DND-41 (cell line): ENCODE measurements at regions not wholly inside any gene's neighbourhood (a gene's known extent, or its start where the extent isn't known, plus 50 kb on each side); places are given as distances from the start of the nearest gene placed in this dataset.
A peak's percentile ranks its signal among the peaks of the same experiment; 100 is the strongest.

Experiments used
- ATAC-seq: fragments of 200-7000 bp; cut with Tn5 transposase; 3 replicates; pipeline ENCODE4 v1.9.1; 2021; ENCODE audit warnings: low read depth; ENCODE audit not compliant: insufficient read depth
- DNase-seq: peaks from one replicate; pipeline ENCODE4 v3.0.0-alpha.2; 2020
- H2AFZ ChIP-seq: 2 replicates; pipeline ENCODE4 v1.6.0; 2012; ENCODE audit warnings: low read depth, low read length
- H3K27ac ChIP-seq: 2 replicates; pipeline ENCODE4 v1.5.1; 2012; ENCODE audit warnings: low read length, inconsistent platforms
- H3K27me3 ChIP-seq: fragments of 200-600 bp; sonication (generic); 2 replicates; pipeline ENCODE4 v1.6.0; 2012; ENCODE audit warnings: low read length, mild to moderate bottlenecking, inconsistent platforms; ENCODE audit not compliant: insufficient read depth, poor library complexity
- H3K36me3 ChIP-seq: 2 replicates; pipeline ENCODE4 v1.5.1; 2012; ENCODE audit warnings: low read length, inconsistent platforms; ENCODE audit not compliant: insufficient read depth
- H3K4me1 ChIP-seq: 2 replicates; pipeline ENCODE4 v1.5.1; 2012; ENCODE audit warnings: mild to moderate bottlenecking, low read length; ENCODE audit not compliant: insufficient read depth
- H3K4me2 ChIP-seq: 2 replicates; pipeline ENCODE4 v1.6.0; 2012; ENCODE audit warnings: mild to moderate bottlenecking, moderate library complexity, low read length, inconsistent platforms; ENCODE audit not compliant: insufficient read depth
- H3K4me3 ChIP-seq, 2 experiments: fragments of 200-600 bp in 1 of 2; shearing (Covaris generic) in 1 of 2; 2 replicates each; pipeline ENCODE4 v1.5.1; 2012 to 2016; ENCODE audit warnings: inconsistent platforms in 2 of 2, low read length in 2 of 2, mild to moderate bottlenecking in 2 of 2, low read depth in 1 of 2, moderate library complexity in 1 of 2
- H3K79me2 ChIP-seq: 2 replicates; pipeline ENCODE4 v1.6.0; 2012; ENCODE audit warnings: low read length, inconsistent platforms; ENCODE audit not compliant: insufficient read depth
- H3K9ac ChIP-seq: 2 replicates; pipeline ENCODE4 v1.6.0; 2012; ENCODE audit warnings: low read depth, mild to moderate bottlenecking, inconsistent platforms, low read length, moderate library complexity
- H3K9me3 ChIP-seq: 2 replicates; pipeline ENCODE4 v1.5.1; 2012; ENCODE audit warnings: low read length, moderate library complexity, mild to moderate bottlenecking, inconsistent platforms; ENCODE audit not compliant: insufficient read depth, severe bottlenecking
- H4K20me1 ChIP-seq: 2 replicates; pipeline ENCODE4 v1.6.0; 2012; ENCODE audit warnings: low read length; ENCODE audit not compliant: insufficient read depth
- EZH2 ChIP-seq: IDR thresholded peaks from 3 replicates; pipeline ENCODE4 v1.6.1; 2012; ENCODE audit warnings: borderline replicate concordance, low read depth, mild to moderate bottlenecking, moderate library complexity, low read length, inconsistent platforms; ENCODE audit not compliant: severe bottlenecking
- TF ChIP-seq, protein P1 (sequence below): IDR thresholded peaks from 2 replicates; pipeline ENCODE4 v1.5.1; 2012; ENCODE audit warnings: borderline replicate concordance, low read length, moderate library complexity, mild to moderate bottlenecking; ENCODE audit not compliant: poor library complexity, severe bottlenecking; ENCODE audit errors: extremely low read depth

DNA sequence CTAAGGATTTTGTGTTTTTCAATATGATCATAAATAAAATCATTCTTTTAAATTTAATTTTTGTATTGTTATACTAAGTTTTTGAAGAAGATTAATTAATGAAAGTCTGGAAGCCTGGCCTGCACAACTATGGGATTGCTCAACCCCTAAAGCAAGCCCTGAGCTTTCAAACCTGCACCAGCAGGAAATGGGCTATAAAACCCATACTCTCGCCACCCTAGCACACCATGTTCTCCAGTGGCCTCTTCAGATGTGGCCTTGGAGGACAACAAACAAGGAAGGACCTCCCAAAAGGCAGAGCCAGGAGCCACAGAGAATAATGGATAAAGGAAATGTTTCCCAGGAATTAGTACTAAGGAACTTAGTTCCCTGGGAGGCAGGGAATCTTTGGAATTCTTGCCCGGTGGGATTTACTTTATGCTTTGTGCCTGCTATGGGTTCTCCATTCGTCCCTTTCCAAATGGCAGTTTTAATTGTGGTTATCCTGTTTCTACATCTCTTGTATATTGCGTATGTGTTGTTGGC, 212.5 kb downstream of the ZFP36L2 start:
- H3K9ac ChIP-seq = no peak overlapping the region
- DNase-seq (no peak), ATAC-seq (no peak)
- H3K36me3 ChIP-seq = no peaks in the 10 kb centered on the region
- no peak overlapping the region for H3K4me3 ChIP-seq
- H3K4me1 ChIP-seq = peaks cover 35% of the 10 kb centered on the region
- H3K79me2 ChIP-seq = no peaks in the 10 kb centered on the region
- H3K9me3 ChIP-seq = no peaks in the 10 kb centered on the region
- no peaks in the 10 kb centered on the region for H4K20me1 ChIP-seq
- no peak overlapping the region for H3K27ac ChIP-seq
- H2AFZ ChIP-seq = no peak overlapping the region
- no peaks in the 10 kb centered on the region for H3K27me3 ChIP-seq
- H3K4me2 ChIP-seq = no peak overlapping the region
- TF ChIP-seq EZH2 = no peak
- TF ChIP-seq, protein P1, sequence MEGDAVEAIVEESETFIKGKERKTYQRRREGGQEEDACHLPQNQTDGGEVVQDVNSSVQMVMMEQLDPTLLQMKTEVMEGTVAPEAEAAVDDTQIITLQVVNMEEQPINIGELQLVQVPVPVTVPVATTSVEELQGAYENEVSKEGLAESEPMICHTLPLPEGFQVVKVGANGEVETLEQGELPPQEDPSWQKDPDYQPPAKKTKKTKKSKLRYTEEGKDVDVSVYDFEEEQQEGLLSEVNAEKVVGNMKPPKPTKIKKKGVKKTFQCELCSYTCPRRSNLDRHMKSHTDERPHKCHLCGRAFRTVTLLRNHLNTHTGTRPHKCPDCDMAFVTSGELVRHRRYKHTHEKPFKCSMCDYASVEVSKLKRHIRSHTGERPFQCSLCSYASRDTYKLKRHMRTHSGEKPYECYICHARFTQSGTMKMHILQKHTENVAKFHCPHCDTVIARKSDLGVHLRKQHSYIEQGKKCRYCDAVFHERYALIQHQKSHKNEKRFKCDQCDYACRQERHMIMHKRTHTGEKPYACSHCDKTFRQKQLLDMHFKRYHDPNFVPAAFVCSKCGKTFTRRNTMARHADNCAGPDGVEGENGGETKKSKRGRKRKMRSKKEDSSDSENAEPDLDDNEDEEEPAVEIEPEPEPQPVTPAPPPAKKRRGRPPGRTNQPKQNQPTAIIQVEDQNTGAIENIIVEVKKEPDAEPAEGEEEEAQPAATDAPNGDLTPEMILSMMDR = no peak

DNA sequence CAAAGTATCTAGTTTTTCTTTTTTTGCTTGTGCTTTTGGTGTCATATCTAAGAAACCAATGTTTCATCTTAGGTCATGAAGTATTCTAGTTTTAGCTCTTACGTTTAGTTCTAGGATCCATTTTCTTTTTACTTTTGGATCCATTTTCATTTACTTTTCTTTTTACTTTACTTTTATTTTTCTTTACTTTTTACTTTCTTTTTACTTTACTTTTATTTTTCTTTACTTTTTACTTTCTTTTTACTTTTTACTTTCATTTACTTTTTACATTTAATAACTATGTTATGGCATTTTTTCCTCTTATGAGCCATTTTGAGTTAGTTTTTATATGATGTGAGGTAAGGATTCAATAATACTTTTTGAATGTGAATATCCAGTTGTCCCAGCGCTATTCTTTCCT, 213.4 kb downstream of the ZFP36L2 start:
- Histone ChIP-seq H3K27me3 (no peaks in the 10 kb centered on the region), H3K4me2 (no peak overlapping the region), H3K9me3 (no peaks in the 10 kb centered on the region), H4K20me1 (no peaks in the 10 kb centered on the region), H3K4me1 (peaks cover 36% of the 10 kb centered on the region), H3K79me2 (no peaks in the 10 kb centered on the region), H3K27ac (no peak overlapping the region), H3K4me3 (no peak overlapping the region), H3K9ac (no peak overlapping the region), H2AFZ (no peak overlapping the region), H3K36me3 (no peaks in the 10 kb centered on the region)
- no peak for DNase-seq
- ATAC-seq = no peak
- no peak for TF ChIP-seq EZH2
- TF ChIP-seq, protein P1 = no peak

GRCh38 chr2:43011158-43011491, 215.3 kb downstream of the ZFP36L2 start:
- Histone ChIP-seq H4K20me1 (no peaks in the 10 kb centered on the region), H3K4me1 (peaks cover 36% of the 10 kb centered on the region), H3K9ac (peak overlapping the region; percentile 4; the same call in 1 of the 2 replicates), H3K4me2 (peak overlapping the region; percentile 39; the same call in 1 of the 2 replicates), H3K79me2 (no peaks in the 10 kb centered on the region), H3K4me3 (no peak overlapping the region), H3K36me3 (no peaks in the 10 kb centered on the region), H3K27ac (peak overlapping the region; percentile 84), H3K9me3 (no peaks in the 10 kb centered on the region), H3K27me3 (no peaks in the 10 kb centered on the region), H2AFZ (peak overlapping the region; percentile 69)
- TF ChIP-seq, protein P1 = no peak
- no peak for TF ChIP-seq EZH2
- ATAC-seq (no peak), DNase-seq (no peak)
